ENCODE measurements at regions not wholly inside any gene's neighbourhood (a gene's known extent, or its start where the extent isn't known, plus 50 kb on each side); places are given as distances from the start of the nearest gene placed in this dataset.

DNA sequence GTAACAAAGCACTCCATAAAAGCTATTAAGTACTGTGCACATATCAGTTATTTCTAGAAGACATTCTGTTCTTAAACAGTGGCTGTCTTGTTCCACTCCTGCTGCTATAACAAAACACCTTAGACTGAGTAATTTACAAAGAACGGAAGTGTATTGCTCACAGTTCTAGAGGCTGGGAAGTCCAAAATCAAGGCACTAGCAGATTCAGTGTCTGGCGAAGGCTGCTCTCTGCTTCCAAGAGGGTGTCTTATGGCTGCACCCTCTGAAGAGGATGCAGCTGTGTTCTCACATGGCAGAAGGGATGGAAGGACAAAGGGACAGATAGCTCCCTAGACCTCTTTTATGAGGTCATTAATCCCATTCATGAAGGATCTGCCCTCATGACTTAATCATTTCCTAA is 424.2 kb upstream of the ZMIZ1 start:
- TF ChIP-seq, protein P1, sequence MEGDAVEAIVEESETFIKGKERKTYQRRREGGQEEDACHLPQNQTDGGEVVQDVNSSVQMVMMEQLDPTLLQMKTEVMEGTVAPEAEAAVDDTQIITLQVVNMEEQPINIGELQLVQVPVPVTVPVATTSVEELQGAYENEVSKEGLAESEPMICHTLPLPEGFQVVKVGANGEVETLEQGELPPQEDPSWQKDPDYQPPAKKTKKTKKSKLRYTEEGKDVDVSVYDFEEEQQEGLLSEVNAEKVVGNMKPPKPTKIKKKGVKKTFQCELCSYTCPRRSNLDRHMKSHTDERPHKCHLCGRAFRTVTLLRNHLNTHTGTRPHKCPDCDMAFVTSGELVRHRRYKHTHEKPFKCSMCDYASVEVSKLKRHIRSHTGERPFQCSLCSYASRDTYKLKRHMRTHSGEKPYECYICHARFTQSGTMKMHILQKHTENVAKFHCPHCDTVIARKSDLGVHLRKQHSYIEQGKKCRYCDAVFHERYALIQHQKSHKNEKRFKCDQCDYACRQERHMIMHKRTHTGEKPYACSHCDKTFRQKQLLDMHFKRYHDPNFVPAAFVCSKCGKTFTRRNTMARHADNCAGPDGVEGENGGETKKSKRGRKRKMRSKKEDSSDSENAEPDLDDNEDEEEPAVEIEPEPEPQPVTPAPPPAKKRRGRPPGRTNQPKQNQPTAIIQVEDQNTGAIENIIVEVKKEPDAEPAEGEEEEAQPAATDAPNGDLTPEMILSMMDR (IDR thresholded peaks at IDR 0.05), result no peak
- peaks cover 44% of the 10 kb centered on the region for H3K27me3 Mint-ChIP-seq (ENCODE audit: unreplicated experiment)

DNA sequence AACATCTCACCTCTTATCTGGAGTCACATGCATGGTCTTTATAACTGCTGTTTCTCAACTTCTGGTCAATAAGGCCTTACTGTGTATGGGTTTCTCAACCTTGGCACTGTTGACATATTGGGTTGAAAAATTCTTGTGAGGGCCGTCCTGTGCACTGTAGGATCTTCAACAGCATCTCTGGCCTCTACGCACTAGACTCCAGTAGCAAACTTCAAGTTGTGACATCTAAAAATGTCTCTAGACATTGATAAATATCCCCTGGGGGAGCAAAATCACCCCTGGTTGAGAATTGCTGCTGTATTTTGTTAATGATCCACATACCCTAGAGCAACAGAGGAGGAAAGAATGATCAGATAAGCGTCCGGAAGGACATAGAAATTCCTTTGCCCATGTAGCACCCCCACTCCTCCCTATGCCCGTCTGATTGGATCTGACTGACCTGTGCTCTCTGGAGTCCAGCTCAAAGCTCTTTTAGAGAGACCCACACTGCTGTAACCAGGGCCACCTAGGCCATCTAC is 423.5 kb upstream of the ZMIZ1 start:
- TF ChIP-seq, protein P1 (IDR thresholded peaks at IDR 0.05), result no peak
- no peak for DNase-seq (ENCODE audit: extremely low spot score, unreplicated experiment)
- H3K27me3 Mint-ChIP-seq (ENCODE audit: unreplicated experiment), result peaks cover 38% of the 10 kb centered on the region
- peaks cover 6% of the 10 kb centered on the region for H3K9me3 Mint-ChIP-seq (ENCODE audit: unreplicated experiment)
- H3K27ac Mint-ChIP-seq (ENCODE audit: unreplicated experiment), result no peak overlapping the region
- no peak overlapping the region for H3K4me3 Mint-ChIP-seq (ENCODE audit: unreplicated experiment)
- peaks cover 2% of the 10 kb centered on the region for H3K4me1 Mint-ChIP-seq (ENCODE audit: unreplicated experiment)
- no peaks in the 10 kb centered on the region for H3K36me3 Mint-ChIP-seq (ENCODE audit: unreplicated experiment)

More for the DNA sequence above, 424.2 kb upstream of the ZMIZ1 start:
- Mint-ChIP-seq H3K36me3 (ENCODE audit: unreplicated experiment) (no peaks in the 10 kb centered on the region), H3K9me3 (ENCODE audit: unreplicated experiment) (peaks cover 6% of the 10 kb centered on the region), H3K4me3 (ENCODE audit: unreplicated experiment) (no peak overlapping the region), H3K27ac (ENCODE audit: unreplicated experiment) (no peak overlapping the region), H3K4me1 (ENCODE audit: unreplicated experiment) (peaks cover 2% of the 10 kb centered on the region)
- peak; percentile 32 for DNase-seq (ENCODE audit: extremely low spot score, unreplicated experiment)

DNA sequence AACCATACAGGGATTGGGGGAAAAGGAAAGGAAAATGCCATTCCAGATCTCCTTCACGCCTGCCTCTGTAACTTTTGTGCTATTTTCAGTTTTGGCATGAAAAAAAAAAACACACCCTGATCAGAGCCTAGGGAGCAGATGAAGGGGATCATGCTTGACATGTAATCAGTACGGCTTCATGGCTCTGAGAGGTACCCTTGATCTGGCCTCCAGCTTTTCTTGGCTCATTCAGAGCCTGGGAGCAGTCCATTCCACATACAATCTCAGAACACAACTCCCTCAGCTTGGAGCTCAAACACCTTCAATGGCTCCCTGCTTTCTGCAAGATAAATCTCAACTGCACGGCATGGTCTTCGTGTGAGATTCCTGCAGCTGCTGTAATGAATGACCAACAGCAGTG is 422.8 kb upstream of the ZMIZ1 start:
- Mint-ChIP-seq H3K4me3 (ENCODE audit: unreplicated experiment) (no peak overlapping the region), H3K27ac (ENCODE audit: unreplicated experiment) (no peak overlapping the region), H3K27me3 (ENCODE audit: unreplicated experiment) (peaks cover 31% of the 10 kb centered on the region), H3K36me3 (ENCODE audit: unreplicated experiment) (no peaks in the 10 kb centered on the region), H3K4me1 (ENCODE audit: unreplicated experiment) (peaks cover 2% of the 10 kb centered on the region), H3K9me3 (ENCODE audit: unreplicated experiment) (peaks cover 6% of the 10 kb centered on the region)
- no peak for DNase-seq (ENCODE audit: extremely low spot score, unreplicated experiment)
- TF ChIP-seq, protein P1 (IDR thresholded peaks at IDR 0.05), result no peak

DNA sequence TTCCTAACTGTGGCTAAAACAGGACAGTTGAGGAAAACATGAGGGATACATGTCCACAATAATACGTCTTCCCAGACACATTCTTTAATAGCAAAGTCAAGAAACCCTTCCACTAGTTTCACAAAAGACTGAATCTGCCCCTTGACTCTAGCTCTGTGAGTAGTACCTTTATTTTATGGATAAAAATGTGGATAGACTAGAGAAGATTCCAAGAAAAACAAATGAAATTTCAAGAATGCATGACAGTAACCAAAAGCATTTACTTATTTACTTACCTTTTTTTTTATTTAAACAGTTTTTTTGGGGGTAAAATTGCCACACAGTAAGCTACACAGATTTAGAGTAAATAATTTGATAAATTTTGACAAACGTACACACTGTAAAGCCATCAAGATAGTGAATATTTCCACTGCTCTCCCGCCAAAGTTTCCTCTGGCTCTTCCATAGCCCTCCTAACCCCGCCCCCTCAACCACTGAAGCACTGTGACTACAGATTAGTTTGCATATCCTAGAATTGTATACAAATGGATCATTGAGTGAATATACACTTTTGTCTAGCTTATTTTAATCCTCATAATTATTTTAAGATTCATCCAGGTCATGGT is 420.4 kb upstream of the ZMIZ1 start:
- TF ChIP-seq, protein P1 (IDR thresholded peaks at IDR 0.05), result no peak
- Mint-ChIP-seq H3K36me3 (ENCODE audit: unreplicated experiment) (no peaks in the 10 kb centered on the region), H3K4me3 (ENCODE audit: unreplicated experiment) (no peak overlapping the region), H3K4me1 (ENCODE audit: unreplicated experiment) (peaks cover 2% of the 10 kb centered on the region), H3K9me3 (ENCODE audit: unreplicated experiment) (peaks cover 6% of the 10 kb centered on the region), H3K27me3 (ENCODE audit: unreplicated experiment) (peaks cover 23% of the 10 kb centered on the region), H3K27ac (ENCODE audit: unreplicated experiment) (no peak overlapping the region)
- no peak for DNase-seq (ENCODE audit: extremely low spot score, unreplicated experiment)

DNA sequence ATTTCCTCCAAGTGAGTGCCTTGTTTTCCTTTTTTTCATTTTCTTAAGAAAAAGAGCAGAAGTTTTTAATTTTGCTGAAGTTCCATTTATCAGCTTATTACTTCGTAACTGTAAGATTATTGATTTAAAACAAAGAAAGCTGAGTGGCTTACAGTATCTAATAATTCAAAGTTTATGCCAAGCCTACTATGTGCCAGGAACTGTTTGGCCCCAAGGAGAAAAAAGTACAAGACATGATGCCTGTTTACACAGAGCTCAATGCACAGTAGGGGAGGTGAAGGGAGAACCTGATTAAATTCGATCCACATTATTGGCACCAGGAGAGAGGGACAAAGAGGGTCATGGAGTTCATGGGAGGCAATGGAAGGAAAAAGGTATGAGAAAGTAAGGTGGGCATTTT is 419.3 kb upstream of the ZMIZ1 start:
- peaks cover 23% of the 10 kb centered on the region for H3K27me3 Mint-ChIP-seq (ENCODE audit: unreplicated experiment)
- H3K4me3 Mint-ChIP-seq (ENCODE audit: unreplicated experiment), result no peak overlapping the region
- peaks cover 6% of the 10 kb centered on the region for H3K9me3 Mint-ChIP-seq (ENCODE audit: unreplicated experiment)
- DNase-seq (ENCODE audit: extremely low spot score, unreplicated experiment), result peak; percentile 4
- H3K27ac Mint-ChIP-seq (ENCODE audit: unreplicated experiment), result no peak overlapping the region
- peaks cover 2% of the 10 kb centered on the region for H3K4me1 Mint-ChIP-seq (ENCODE audit: unreplicated experiment)
- TF ChIP-seq, protein P1 (IDR thresholded peaks at IDR 0.05), result no peak
- no peaks in the 10 kb centered on the region for H3K36me3 Mint-ChIP-seq (ENCODE audit: unreplicated experiment)
